ENCODE measurements at regions not wholly inside any gene's neighbourhood (a gene's known extent, or its start where the extent isn't known, plus 50 kb on each side); places are given as distances from the start of the nearest gene placed in this dataset.

DNA sequence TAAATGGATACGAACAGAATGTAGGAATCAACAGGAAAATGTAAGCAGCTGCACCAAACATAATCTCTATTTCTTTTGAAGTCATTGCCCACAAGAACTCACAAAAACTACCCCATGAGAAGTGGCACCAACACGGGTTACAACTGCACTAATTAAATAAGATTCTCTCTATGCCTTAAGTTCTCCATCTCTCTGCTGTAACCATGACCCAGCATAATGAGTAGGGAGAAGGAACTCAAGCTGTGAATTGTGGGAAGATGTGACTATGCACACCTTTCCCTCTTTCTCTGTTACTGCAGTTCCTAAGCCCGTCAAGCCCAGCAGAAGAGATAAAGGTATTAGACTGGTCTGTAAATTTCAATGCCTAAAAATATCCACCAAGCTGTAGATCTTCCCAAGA is 614.0 kb downstream of the USP25 start:
- TF ChIP-seq ZFX (IDR thresholded peaks at IDR 0.05): no peak
- TF ChIP-seq, protein P1, sequence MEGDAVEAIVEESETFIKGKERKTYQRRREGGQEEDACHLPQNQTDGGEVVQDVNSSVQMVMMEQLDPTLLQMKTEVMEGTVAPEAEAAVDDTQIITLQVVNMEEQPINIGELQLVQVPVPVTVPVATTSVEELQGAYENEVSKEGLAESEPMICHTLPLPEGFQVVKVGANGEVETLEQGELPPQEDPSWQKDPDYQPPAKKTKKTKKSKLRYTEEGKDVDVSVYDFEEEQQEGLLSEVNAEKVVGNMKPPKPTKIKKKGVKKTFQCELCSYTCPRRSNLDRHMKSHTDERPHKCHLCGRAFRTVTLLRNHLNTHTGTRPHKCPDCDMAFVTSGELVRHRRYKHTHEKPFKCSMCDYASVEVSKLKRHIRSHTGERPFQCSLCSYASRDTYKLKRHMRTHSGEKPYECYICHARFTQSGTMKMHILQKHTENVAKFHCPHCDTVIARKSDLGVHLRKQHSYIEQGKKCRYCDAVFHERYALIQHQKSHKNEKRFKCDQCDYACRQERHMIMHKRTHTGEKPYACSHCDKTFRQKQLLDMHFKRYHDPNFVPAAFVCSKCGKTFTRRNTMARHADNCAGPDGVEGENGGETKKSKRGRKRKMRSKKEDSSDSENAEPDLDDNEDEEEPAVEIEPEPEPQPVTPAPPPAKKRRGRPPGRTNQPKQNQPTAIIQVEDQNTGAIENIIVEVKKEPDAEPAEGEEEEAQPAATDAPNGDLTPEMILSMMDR (conservative IDR thresholded peaks at IDR 0.05): no peak
- H3K27ac ChIP-seq: peak overlapping the region; percentile 73; the same call in 1 of the 2 replicates

DNA sequence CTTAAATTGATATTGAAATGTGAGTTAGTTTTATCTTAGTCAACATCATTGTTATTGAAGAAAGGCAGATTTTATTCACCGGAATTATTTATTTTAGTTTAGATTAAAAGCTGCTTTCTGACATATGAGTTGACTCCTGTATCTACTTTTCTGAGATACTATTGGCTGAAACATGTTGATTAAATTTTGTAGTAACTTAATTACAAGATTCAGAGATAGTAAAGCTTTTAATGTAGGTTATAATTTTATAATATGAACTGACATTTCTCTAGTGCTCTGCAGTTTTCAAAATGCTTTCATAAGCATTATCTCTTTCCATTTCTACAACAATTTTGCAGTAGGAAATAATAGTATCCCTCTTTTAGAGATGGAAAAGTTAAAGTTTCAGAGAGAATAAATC is 616.0 kb downstream of the USP25 start:
- TF ChIP-seq ZFX (IDR thresholded peaks at IDR 0.05): no peak
- TF ChIP-seq, protein P1 (conservative IDR thresholded peaks at IDR 0.05): no peak
- H3K27ac ChIP-seq: no peak overlapping the region

DNA sequence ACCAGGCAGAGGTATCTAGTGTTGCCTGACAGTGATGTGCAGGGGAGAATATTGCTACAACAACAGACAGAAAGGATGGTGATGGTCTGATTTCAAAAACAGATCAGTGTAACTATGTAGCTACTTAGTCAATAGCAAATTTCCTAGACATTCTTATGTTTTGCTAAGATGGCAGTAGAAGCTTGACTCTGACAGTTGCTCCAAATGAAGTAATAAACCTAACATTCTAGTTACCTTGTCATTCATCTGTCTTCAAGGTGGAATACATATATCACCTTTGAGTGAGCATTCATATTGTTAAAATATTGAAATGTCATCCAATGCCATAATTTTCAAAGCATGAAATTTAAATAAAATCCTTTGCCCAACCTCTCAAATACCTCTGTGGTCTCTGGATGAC is 617.4 kb downstream of the USP25 start:
- TF ChIP-seq ZFX (IDR thresholded peaks at IDR 0.05): no peak
- TF ChIP-seq, protein P1 (conservative IDR thresholded peaks at IDR 0.05): no peak
- H3K27ac ChIP-seq: no peak overlapping the region; the same call in 1 of the 2 replicates

DNA sequence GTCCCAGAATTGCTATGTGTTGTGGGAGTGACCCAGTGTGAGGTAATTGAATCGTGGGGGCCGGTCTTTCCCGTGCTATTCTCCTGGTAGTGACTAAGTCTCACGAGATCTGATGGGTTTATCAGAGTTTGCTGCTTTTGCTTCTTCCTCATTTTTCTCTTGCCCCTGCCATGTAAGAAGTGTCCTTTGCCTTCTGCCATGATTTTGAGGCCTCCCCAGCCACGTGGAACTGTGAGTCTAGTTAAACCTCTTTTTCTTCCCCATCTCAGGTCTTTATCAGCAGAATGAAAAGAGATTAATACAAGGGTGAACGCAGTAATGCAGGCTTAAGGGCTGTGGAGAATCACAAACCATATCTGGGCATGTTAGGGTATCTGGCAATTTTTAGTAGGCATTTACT is 624.0 kb downstream of the USP25 start:
- peak overlapping the region; percentile 83 for H3K27ac ChIP-seq
- TF ChIP-seq, protein P1 (conservative IDR thresholded peaks at IDR 0.05): no peak
- TF ChIP-seq ZFX (IDR thresholded peaks at IDR 0.05): no peak

DNA sequence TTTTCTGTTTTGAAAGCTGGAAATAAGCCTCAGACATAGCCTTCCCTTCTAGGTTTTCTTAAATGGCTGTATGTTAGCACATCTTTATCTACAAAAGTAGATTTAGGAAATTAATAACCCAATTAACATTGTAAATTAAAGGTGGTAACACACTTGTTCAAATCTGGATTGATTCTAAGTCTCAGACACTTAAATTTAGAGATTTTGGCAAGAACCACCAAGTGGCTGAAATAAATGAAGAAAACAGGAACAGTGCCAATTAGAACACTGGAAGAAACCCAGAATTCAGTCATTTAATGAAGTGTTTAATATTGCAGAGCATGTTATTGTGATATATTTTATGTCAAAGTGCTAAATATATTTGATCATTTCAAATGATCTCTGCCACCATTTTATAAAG is 628.2 kb downstream of the USP25 start:
- no peak overlapping the region for H3K27ac ChIP-seq
- TF ChIP-seq ZFX (IDR thresholded peaks at IDR 0.05): no peak
- TF ChIP-seq, protein P1 (conservative IDR thresholded peaks at IDR 0.05): no peak

DNA sequence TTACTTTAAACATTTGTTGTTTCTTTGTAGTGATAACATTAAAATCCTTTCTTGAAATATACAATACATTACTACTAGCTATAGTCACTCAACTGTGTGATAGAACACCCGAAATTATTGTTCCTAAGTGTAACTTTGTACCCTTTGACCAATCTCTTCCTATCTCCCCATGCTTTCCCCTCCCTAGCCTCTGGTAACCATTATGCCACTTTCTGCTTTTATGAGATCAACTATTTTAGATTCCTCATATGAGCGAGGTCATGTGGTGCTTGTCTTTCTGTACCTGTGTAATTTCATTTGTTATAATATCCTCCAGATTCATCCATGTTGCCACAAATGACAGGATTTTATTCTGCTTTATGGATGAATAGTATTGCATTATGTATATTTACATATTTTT is 629.0 kb downstream of the USP25 start:
- TF ChIP-seq, protein P1 (conservative IDR thresholded peaks at IDR 0.05): no peak
- TF ChIP-seq ZFX (IDR thresholded peaks at IDR 0.05): no peak
- H3K27ac ChIP-seq: no peak overlapping the region

DNA sequence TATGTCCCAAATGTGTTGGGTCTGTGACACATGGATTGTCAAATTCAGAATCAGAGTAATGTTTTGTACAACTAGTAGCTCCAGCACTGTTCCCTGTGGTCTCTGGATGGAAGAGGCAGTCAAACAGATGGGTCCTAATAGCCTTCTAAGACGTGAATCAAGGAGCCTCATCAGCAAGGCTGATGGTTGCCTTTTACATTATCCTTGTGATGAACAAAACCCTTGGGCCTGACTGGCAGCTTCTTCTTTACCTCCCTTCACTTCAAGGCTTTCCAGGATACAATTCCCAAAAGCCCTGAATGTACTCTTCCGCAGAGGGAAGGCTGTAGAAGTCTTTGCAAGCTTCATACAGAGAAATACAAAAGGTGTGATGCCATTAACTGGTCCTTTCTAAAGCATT is 633.3 kb downstream of the USP25 start:
- no peak overlapping the region; the same call in 1 of the 2 replicates for H3K27ac ChIP-seq
- TF ChIP-seq, protein P1 (conservative IDR thresholded peaks at IDR 0.05): no peak
- no peak for TF ChIP-seq ZFX (IDR thresholded peaks at IDR 0.05)

All from C4-2B (cell line).